GM19452 (cell line): ENCODE measurements at regions not wholly inside any gene's neighbourhood (a gene's known extent, or its start where the extent isn't known, plus 50 kb on each side); places are given as distances from the start of the nearest gene placed in this dataset.

Experiments
- ATAC-seq: cut with Tn5 transposase; IDR thresholded peaks from one replicate; pipeline ENCODE4 v1.9.1; 2021; ENCODE audit not compliant: unreplicated experiment

- ATAC-seq, result no peak
Measured at GRCh38 chr16:51696376-51696775, 545.3 kb upstream of the SALL1 start.

DNA sequence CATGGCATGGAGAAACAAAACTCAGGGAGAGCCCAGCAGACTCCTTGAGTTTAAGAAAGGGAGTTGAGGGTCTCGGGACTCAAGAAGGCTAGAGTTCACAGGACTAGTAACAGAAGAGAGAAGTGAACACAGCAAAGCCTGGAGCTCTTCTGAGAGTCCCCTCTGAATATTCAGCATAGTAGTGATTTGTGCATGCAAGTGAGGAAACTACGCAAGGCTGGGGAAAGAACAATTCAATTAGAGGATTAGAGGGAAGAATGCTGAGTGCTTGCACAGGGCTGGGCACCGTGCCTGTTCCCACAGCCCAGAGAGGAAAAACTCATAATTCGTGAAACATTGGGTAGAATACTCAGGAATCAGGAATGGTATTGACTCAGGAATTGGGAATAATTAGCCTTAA, 540.0 kb upstream of the SALL1 start:
- no peak for ATAC-seq

- no peak for ATAC-seq
Measured at GRCh38 chr16:51685498-51685897, 534.4 kb upstream of the SALL1 start.

- no peak for ATAC-seq
Measured at GRCh38 chr16:51683882-51684281, 532.8 kb upstream of the SALL1 start.

GRCh38 chr16:51682905-51683304, 531.8 kb upstream of the SALL1 start:
- no peak for ATAC-seq

GRCh38 chr16:51674615-51675014, 523.5 kb upstream of the SALL1 start:
- no peak for ATAC-seq

DNA sequence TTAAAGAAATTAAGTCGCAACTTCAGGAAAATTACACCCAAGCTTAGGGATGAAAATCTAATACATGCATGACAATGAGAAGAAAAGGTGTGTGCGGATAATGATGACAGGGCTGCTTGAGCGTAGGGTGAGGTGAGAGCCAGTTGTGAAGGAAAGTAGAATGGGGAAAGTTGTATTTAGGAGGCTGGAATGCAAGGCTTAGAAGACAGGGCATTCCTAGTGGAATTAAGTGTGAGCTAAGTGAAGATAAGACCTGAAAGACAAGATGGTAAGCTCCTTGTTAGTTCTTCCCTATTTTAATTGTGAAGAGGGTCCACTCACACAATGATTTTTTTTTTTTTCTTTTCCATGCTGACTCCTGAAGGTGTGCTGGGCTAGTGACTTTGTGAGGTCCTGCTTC, 519.5 kb upstream of the SALL1 start:
- ATAC-seq, result no peak

DNA sequence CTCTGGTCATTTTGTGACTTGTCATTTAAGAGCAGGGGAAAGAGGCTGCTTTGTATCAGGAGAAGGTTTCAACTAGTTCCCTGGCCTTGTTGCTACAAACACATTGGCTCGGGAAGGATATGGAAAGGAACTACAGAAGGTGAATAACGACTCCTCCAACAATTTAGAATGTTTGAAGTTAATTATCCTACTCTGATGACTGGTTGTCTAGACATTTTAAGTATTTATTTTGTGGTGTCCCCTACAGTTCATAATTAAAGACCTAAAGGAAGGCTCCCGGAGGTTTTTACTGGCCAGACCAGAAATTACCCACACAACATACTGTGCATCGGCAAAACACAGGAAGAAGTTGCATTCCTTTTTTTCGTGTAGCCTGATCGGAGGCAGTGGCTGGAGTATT, 515.8 kb upstream of the SALL1 start:
- no peak for ATAC-seq

- ATAC-seq, result no peak
Measured at GRCh38 chr16:51666074-51666473, 515.0 kb upstream of the SALL1 start.

DNA sequence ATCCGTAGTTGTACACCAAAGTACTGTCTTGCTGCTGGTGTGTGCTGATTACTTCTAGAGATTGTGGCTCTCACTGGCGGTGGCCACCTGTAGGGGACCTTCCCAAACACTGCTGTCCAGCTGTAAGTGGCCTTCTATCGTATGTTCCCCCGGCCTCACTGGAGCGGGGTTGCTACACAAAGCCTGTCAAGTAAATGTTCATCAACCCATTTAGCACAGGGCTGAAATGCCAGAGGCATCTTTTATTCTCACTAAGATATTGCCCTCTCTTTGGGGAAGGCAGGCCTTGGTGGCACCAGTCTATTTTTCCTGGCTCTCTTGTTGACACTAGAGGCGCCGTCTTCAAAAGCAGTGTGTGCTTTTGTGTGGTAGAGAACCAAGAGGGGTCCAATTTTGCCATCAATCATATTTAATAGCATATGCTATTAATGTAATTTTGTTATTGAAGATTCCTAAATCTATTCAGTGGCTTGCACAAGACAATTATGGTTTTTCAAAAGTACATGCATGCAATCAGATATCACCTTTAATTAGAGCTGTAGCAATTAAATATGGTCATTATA, 514.4 kb upstream of the SALL1 start:
- no peak for ATAC-seq

GRCh38 chr16:51658531-51658930, 507.5 kb upstream of the SALL1 start:
- ATAC-seq, result no peak

- no peak for ATAC-seq
Measured at GRCh38 chr16:51657848-51658247, 506.8 kb upstream of the SALL1 start.

DNA sequence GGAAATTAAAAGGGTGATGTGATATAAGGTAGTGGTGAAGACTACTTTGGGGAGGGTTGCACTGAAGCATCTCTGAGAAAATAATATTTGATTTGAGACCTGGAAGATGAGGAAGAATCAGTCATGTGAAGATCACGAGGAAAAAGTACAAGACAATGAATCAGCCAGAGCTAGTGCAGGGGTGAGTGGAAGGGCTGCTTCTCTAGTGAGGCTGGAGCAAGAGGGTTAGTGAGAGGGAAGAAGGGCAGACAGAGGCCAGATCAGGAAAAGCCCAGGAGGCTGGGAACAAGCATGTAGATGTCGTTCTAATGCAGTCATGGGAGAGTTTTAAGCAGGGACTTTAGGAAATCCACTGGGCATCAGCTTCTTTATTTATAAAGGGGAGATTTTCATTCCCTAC, 504.2 kb upstream of the SALL1 start:
- ATAC-seq, result no peak

DNA sequence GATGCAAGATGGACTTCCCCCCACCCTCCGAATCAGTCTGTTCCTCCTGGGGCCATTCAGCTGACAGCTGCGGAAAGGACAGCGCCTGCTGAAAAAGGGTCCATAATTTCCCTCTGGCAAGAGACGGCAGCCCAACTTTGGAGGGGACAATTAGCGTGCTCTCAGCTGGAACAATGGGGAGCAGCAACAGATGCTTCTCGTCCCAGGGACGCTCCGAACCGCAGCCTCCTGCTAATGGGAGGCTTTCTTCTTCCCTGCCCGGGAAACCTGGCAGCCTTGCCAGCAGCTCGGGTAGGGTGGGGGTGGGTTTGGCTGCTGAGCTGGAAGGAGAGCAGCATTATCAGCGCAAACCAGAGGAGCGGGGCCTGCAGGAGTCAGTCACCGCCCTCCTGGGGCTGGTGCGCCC, 500.0 kb upstream of the SALL1 start:
- no peak for ATAC-seq

DNA sequence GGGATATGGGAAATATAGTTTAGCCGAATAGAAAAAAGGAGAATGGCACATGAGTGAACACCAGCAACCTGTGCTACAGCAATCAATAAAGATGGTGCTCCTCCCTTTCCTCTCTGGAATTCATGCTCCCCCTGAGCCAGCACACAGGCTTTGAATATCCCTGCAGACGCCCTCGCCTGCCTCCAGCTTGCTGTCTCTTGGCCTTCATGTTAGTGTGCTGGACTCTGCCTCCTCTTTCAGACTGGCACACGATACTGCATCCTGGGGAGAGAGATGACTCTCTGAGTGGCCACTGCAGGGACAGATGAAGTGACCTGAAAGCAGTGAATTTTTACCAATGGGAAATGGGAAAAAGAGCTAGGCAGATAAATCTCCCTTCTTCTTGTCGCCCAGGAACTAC, 498.6 kb upstream of the SALL1 start:
- no peak for ATAC-seq

DNA sequence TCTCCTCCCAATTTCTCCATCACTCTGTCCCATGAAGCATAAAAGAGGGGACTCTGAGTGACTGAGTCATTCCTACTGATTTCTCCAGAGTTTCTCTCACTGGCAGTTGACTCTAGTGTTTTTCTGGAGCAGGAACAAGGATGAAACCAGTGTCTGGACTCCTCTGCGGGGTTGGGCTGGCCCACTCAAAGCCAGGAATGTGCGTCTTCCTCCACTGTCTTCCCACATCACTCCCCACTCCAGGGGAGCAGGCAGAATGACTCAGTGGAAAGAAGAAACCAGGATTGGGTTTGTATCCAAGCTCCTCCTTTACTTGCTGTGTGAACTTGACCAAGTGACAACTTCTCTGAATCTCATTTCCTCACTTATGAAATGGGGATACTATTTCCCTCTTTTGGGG, 497.5 kb upstream of the SALL1 start:
- no peak for ATAC-seq

GRCh38 chr16:51641191-51641765, 490.2 kb upstream of the SALL1 start:
- no peak for ATAC-seq

- no peak for ATAC-seq
Measured at GRCh38 chr16:51640196-51640595, 489.1 kb upstream of the SALL1 start.

DNA sequence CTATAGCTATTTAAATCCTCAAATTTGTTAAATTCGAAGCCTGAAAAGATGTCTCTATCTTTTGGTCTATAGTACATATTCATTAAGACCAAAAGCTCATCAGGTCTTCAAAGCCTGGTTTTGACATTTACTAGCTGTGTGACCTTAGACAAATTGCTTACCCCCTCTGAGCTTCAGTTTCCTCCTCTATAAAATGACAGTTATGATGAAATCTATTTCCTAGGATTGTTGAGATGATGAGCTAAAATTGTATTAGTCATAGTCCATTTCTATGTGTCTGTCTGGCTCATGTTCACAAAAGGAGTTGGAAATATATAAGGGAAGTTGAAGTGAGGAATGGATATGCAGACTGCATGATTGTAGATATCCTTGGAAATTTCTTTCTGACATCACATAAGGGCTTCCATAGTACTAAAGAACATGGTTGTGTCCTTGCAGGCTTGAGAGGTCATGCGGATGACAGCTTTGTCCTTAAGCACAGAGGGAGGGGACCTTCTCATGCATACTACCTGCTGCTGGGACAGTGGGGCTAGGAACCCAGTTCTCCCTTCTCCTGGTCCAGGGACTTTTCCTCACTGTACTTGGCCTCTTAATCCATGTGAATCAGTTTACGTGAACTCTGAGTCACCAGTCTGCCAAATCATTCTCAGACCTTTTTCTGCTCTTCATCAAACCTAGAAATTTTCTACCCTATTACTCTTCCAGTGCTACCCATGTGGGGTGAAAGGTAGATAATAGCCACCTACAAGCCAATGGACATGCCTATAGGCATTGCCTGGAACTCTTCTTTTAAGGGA, 487.5 kb upstream of the SALL1 start:
- no peak for ATAC-seq

DNA sequence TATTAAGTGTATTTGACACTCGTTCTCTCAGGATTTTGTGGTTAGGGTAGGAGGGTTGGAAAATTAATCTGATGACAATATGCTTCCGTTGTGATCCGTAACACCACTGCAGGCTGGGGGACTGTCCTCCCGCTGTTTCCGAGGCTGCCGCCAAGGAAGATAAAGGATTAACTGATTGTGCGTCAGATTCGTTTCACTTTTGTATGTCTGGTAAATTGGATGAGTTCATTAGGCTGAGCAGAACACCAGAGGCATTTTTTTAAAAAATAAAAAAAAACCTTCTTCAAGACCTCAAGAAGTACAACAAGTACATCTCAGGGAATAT, 486.7 kb upstream of the SALL1 start:
- no peak for ATAC-seq

DNA sequence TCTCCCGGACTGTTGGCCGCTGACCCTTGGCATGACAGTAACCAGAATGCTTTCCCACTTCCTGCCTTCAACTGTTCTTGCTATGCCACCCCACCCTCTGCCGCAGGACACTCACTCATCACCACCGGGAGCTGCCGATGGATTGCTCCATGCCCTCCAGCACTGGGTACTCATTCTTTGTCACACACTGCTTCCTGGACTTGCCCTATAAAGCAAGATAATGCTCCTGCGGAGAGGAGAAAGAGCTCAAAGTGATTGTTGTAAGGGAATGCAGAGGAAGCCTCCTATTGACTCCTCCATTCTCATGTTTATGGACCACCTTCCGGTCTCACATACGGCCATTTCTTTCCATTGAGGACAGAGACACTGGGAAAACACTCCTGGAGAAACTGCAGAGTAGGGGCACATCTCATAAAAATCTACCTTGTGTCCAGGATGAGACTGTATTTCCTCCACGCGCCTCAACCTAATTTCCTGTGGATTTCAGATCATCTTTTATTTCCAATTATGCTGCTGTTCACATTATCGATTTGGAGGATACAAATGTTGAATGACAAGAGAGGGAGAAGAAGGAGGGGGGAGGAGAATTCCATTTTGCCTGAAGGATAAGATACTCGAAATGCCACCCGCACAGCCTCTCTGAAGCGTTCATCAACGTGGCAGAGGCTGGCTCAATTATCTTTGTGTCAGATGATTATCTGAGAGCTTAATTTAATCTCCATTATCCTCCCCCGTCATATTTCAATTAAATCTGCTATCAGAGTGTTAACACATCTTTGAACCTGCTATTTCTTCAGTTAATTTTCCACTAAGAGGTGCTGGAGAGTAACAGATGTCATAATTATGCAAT, 486.1 kb upstream of the SALL1 start:
- no peak for ATAC-seq

DNA sequence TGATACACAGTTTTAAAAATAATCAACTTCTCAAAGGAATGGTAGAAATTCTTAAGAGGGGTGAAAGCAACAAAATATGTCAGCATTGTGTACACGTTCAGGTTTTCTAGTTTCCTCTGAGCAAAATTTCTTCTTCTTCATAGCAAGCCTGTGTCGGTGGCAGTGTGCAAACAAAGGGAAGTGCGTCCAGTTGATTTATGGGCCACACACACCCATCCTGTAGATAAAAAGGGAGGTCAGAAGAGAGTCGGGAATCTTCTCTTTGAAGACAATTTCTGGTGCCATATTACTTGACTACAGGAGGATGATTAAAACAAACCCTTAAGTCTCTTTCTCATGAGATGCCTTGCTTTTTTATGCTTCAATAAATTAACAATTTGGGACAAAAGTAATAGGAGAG, 484.1 kb upstream of the SALL1 start:
- ATAC-seq, result no peak
